BJ (cell line): ENCODE measurements at regions not wholly inside any gene's neighbourhood (a gene's known extent, or its start where the extent isn't known, plus 50 kb on each side); places are given as distances from the start of the nearest gene placed in this dataset.

ENCODE experiments used
- CTCF ChIA-PET: fragments of 350-600 bp; formaldehyde crosslinking; extraction: SDS; loops from one replicate; lab custom pipeline; 2021; ENCODE audit warnings: antibody characterized with exemption, inconsistent platforms; lab: Yijun Ruan, JAX
- POLR2A ChIA-PET: fragments of 300-600 bp; sonication (Branson Sonifier 250); formaldehyde crosslinking; extraction: SDS; loops from one replicate; lab custom pipeline; 2021; ENCODE audit warnings: antibody characterized with exemption; lab: Charles Lee
- DNase-seq: peaks from one replicate; pipeline ENCODE4 v3.0.0-alpha.2; 2011; ENCODE audit warnings: low read depth
- H3K27me3 ChIP-seq: 2 replicates; pipeline ENCODE4 v1.6.0; 2011; ENCODE audit warnings: low read length; ENCODE audit not compliant: control insufficient read depth, insufficient read depth
- H3K36me3 ChIP-seq: 2 replicates; pipeline ENCODE4 v1.5.1; 2011; ENCODE audit warnings: low read length; ENCODE audit not compliant: control insufficient read depth, insufficient read depth
- H3K4me3 ChIP-seq: 2 replicates; pipeline ENCODE4 v1.5.1; 2011; ENCODE audit warnings: low read depth, mild to moderate bottlenecking, control low read depth, low read length
- CTCF ChIP-seq: IDR thresholded peaks from 2 replicates; pipeline ENCODE4 v1.5.1; 2011; ENCODE audit warnings: low read depth, mild to moderate bottlenecking, control low read depth, inconsistent platforms, low read length, moderate library complexity; ENCODE audit not compliant: insufficient read depth

GRCh38 chr10:78914060-78914378, 154.7 kb upstream of the ZMIZ1 start:
- POLR2A ChIA-PET: no interaction called here

GRCh38 chr10:78914502-78915189, 154.1 kb upstream of the ZMIZ1 start:
- H3K36me3 ChIP-seq: no peaks in the 10 kb centered on the region
- no peak overlapping the region for H3K4me3 ChIP-seq
- POLR2A ChIA-PET: no interaction called here
- CTCF ChIA-PET: interaction anchor here (0.6 kb wide), 2 partner anchors 289 to 1139 kb away, joined by 3 read pairs; no protein-coding TSS in a partner anchor
- no peak for TF ChIP-seq CTCF
- peaks cover 12% of the 10 kb centered on the region for H3K27me3 ChIP-seq
- no peak for DNase-seq

More at GRCh38 chr10:78914060-78914378, 154.7 kb upstream of the ZMIZ1 start:
- CTCF ChIA-PET: no interaction called here
- no peak for DNase-seq
- TF ChIP-seq CTCF: no peak
- H3K4me3 ChIP-seq: no peak overlapping the region
- H3K27me3 ChIP-seq: peaks cover 14% of the 10 kb centered on the region
- H3K36me3 ChIP-seq: no peaks in the 10 kb centered on the region

GRCh38 chr10:78915190-78915518, 153.6 kb upstream of the ZMIZ1 start:
- DNase-seq: peak; percentile 22
- ChIA-PET CTCF (interaction anchor here (0.6 kb wide), 2 partner anchors 289 to 1139 kb away, joined by 3 read pairs; no protein-coding TSS in a partner anchor), POLR2A (no interaction called here)
- no peak for TF ChIP-seq CTCF
- peaks cover 14% of the 10 kb centered on the region for H3K27me3 ChIP-seq
- no peaks in the 10 kb centered on the region for H3K36me3 ChIP-seq
- no peak overlapping the region for H3K4me3 ChIP-seq

- Histone ChIP-seq H3K4me3 (no peak overlapping the region), H3K36me3 (no peaks in the 10 kb centered on the region), H3K27me3 (peaks cover 8% of the 10 kb centered on the region)
- TF ChIP-seq CTCF: no peak
- no peak for DNase-seq
- ChIA-PET CTCF (interaction anchor here (1.5 kb wide), 1 partner anchor 279 kb away, joined by 3 read pairs; no protein-coding TSS in a partner anchor), POLR2A (no interaction called here)
Observed at GRCh38 chr10:78916227-78916626, 152.5 kb upstream of the ZMIZ1 start.

- DNase-seq: no peak
- CTCF ChIA-PET: no interaction called here
- POLR2A ChIA-PET: no interaction called here
- no peaks in the 10 kb centered on the region for H3K36me3 ChIP-seq
- H3K27me3 ChIP-seq: peaks cover 8% of the 10 kb centered on the region
- no peak overlapping the region for H3K4me3 ChIP-seq
- TF ChIP-seq CTCF: no peak
Observed at GRCh38 chr10:78919181-78919966, 149.4 kb upstream of the ZMIZ1 start.
